ENCODE measurements at regions not wholly inside any gene's neighbourhood (a gene's known extent, or its start where the extent isn't known, plus 50 kb on each side); places are given as distances from the start of the nearest gene placed in this dataset.

- TF ChIP-seq CTCF (IDR thresholded peaks at IDR 0.05): no peak
- no peak for TF ChIP-seq POLR2A (IDR thresholded peaks at IDR 0.05)
- TF ChIP-seq POLR2AphosphoS5 (IDR thresholded peaks at IDR 0.05; ENCODE audit: insufficient read depth in 1 of 2, low read depth in 1 of 2): no peak
Measured at GRCh38 chr9:87180361-87180760, 233.1 kb upstream of the GAS1 start.

All from vagina (tissue), 2 donors.